ENCODE measurements at regions not wholly inside any gene's neighbourhood (a gene's known extent, or its start where the extent isn't known, plus 50 kb on each side); places are given as distances from the start of the nearest gene placed in this dataset.

DNA sequence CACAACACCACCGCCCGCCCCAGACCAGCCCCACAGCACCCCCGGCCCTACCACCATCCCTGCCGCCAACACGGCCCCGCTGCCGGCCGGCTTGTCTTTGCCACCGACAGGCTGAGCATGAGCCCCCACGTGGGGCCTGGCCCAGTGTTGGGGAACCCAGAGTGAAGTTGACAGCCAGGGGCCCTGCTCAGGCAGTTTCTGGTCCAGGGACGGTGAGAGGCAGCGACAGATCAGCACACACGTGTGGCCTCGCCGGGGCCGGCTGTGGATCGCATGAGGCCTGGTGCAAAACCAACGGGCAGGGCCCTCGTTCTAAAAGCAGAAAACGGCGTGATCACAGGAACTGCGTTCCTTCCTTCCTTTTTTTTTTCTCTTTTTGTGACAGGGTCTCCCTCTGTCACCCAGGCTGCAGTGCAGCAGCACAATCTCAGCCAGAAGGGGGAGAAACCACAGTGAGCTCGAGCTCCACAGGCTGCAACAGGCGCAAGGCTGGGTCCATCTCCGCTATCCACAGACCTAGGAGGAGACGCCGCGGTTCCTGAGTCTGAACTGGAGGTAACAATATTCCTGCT, 50.5 kb upstream of the FBRSL1 start:
- no peak for DNase-seq

DNA sequence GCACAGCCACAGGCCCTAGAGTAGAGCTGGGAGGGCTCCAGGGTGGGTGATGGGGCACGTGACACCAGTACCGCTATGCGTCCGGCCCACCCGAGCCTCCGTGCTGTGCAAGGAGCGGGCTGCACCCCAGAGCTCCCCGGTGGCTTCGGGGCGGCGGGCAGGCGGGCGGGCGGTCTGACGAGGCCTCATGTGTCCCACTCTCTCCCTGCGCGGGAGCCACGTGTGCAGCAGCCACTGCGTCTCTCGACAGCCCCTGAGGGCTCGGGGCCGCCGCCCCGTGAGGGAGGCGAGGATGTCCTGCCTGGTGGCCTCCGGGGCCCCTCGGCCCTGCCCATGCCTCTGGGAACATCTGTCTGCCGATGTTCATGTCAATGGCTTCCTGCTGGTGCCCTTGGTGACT, 51.2 kb upstream of the FBRSL1 start:
- no peak for DNase-seq

DNA sequence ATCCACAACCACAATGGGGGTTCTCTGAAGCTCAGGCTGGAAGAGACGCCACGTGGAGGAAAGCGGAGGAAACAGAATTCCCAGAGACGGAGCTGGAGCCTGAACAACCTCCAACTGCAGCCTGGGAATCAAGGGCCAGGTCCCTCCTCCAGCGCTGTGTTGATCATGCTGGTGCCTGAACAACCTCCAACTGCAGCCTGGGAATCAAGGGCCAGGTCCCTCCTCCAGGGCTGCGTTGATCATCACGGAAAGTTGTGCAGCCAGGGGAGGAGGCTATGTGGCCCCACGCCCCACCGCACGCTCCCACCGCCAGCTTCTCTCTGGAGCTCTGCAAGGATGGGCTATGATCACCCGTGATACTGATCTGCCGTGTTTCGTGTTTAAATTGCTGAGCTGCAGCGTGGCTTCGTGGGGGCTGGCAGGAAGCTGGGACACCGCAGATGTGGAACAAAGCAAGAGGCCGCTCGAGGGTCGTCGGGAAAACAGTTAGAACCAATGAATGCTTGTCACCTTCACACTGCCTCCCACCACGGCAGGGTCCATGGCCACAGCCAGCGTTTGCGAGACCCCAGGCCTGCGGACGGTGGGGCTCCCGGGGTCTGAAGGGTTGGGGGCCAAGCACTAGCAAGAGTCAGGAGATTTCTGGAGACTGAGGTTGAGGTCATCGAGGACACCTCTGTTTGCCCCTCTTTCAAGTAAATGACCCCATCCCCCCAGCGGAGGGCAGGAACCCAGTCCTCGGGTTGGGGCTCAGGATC, 51.8 kb upstream of the FBRSL1 start:
- no peak for DNase-seq

DNA sequence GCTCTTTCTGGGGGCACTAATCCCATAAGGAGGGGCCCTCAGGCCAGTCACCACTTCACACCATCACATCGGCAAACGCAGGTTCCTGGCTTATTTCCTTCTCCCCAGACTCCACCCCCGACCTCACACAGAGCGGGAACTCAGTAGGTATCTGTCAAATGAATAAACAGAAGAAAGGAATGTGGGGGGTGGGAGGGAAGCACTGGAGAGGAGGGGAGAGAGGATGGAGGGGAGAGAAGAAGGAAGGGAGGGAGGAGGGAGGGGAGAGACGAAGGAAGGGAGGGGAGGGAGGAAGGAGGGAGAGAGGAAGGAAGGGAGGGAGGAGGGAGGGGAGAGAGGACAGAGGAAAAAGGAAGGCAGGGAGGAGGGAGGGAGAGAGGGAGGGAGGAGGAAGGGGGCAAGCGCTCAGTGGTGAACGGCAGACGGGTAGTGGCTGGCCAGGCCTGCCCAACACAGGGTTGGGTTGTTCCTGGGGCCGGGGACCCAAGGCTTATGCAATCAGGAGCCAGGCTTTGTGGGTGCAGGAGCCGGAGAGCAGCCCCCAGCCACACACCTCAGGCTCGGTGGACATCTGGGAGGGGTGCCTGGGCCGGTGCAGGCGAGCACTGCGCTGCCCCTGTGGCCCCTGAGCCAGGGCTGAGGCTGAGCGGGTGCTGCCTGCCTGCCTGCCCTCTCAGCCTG, 52.6 kb upstream of the FBRSL1 start:
- peak; percentile 61 for DNase-seq

DNA sequence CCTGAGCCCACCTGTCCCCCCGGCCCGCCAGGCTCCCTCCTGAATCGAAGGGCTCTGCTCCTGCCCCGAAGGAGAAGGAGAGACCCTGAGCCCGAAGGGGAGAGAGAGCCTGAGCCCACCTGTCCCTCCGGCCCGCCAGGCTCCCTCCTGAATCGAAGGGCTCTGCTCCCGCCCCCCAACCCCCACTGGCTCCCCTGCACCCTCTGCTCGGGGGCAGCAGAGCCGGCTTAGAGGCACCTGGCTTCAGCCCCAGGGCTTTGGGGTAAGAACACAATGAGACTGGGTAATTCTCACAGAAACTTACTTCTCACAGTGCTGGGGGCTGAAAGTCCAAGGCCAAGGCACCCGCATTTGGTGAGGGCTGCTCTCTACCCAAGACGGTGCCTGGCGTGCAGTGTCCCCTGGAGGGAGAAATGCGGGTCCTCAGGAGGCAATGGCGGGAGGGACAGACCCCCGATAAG, 53.1 kb upstream of the FBRSL1 start:
- DNase-seq, result no peak

DNA sequence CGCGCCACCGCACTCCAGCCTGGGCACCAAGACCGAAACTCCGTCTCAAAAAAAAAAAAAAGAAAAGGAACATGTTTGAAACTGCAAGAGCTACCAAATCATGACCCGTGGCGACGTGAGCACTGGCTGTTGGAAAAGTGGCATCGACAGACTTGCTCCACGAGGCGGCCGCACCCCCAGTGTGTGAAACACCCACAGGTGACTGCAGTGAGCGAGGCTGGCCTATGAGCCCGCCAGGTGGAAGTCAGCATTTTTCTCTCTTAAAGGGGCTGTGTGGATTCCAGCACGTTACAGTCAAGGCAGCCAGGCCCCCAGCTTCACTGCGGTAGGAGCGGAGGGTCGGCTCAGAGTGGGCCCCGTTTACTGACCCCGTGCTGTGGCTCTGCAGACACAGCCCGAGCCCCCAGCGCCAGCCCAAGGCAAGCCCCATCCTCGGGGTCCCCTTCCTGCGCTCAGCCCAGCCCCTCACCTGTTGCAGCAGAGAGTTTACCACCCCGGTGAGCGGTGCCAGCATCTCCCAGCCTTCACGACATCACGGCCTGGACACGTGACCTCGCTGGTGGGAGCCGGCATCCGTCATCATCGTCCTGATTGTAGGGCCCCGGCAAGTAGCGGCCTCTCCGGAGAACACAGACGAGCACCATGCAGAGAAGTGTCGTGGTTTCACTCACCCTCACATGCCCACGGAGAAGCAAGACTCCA, 54.3 kb upstream of the FBRSL1 start:
- DNase-seq, result no peak

DNA sequence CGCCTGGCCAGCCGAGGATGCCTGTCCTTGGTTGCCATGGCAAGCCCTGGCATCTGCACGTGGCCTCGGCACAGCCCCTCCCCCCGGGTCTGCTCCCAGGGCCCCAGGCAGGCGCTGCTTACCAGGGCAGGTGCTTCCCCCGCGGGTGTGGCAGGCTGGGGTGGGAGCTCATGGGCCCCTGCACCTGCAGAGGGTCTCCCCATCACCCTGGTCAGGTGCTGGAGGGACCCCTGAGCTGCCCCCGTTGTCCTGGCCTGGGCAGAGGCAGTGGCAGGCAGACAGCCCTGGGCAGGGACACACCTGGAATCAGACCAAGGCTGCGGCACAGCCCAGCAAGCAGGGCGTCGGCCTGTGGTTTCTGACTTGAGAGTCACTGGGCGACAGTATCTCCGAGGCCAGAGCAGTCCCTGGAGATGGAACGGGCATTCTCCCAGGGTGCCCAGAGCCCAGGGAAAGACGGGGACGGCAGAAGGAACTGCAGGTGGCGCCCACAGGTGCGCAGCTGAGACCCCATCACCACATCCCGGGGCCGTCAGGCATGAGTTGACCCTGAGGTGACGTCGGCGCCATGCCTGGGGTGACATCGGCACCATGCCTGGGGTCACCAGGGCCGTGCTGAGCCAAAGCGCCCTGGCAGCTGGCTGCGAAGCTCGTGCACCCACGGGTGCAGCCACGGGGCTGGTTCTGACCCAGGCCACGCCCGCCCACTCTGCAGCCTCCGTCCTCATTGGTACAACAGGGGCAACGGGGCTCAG, 56.1 kb upstream of the FBRSL1 start:
- no peak for DNase-seq

DNA sequence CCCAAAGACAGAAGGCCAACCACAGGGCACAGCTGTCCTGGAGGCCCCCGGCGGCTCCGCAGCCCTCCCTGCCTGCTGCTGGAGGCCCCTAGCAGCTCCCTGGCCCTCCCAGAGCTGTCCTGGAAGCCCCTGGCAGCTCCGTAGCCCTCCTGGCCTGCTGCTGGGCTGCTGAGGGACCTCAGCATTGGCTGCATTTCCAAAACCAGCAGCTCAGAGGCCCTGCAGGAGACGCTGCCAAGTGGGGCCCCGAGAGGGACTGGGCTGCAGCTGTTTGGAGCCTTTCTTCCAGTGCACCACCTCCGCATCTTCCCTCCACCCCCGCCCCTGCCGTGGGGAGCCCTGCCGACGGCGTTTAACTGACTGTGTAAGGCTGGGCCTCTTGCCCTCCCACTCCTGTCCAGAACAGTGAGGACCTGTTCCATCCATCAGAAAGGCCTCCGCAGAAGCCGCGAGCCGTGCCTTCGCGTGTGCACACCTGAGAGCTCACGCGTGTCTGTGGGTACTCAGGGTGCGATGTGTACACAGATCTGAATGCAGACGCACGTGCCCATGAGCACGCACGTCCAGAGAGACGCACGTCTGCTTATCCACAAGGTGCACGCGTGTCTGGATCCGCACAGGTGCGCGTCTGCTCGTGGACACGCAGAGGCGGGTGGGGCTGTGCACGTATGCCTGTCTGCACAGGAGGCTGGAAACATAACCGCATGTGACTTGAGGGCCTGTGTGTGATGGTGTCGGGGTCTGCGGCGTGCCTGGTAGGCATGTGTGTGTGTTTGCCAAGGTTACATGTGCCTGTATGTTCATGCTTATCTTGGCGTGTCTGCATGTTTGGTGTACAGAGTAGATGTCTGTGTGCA, 57.0 kb upstream of the FBRSL1 start:
- peak; percentile 49 for DNase-seq

DNA sequence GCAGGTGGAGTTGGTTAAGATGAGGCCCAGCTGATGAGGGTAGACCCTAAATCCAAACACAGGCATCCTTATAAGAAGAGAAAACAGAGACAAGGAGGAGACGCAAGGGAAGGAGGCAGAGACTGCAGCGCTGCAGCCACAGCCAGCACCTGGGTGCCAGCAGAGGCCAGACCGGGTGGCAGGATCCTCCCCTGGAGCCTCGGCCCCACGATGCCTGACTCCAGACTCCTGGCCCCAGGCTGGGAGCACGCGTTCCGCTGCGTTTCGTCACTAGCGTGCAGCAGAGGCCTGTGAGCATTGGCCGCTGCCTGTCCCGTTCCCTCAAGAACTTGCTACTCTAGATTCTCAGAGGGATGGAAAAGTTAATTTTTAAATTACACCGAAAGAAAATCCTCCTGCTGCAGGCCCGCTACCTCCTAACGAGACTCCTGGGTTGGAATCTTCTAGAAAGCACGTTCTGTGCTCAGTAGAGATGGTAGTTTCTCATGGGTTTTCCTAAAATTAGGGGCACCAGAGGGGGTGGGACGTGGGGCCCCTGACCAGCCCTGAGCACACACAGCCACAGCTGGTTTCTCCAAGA, 57.7 kb upstream of the FBRSL1 start:
- no peak for DNase-seq

DNA sequence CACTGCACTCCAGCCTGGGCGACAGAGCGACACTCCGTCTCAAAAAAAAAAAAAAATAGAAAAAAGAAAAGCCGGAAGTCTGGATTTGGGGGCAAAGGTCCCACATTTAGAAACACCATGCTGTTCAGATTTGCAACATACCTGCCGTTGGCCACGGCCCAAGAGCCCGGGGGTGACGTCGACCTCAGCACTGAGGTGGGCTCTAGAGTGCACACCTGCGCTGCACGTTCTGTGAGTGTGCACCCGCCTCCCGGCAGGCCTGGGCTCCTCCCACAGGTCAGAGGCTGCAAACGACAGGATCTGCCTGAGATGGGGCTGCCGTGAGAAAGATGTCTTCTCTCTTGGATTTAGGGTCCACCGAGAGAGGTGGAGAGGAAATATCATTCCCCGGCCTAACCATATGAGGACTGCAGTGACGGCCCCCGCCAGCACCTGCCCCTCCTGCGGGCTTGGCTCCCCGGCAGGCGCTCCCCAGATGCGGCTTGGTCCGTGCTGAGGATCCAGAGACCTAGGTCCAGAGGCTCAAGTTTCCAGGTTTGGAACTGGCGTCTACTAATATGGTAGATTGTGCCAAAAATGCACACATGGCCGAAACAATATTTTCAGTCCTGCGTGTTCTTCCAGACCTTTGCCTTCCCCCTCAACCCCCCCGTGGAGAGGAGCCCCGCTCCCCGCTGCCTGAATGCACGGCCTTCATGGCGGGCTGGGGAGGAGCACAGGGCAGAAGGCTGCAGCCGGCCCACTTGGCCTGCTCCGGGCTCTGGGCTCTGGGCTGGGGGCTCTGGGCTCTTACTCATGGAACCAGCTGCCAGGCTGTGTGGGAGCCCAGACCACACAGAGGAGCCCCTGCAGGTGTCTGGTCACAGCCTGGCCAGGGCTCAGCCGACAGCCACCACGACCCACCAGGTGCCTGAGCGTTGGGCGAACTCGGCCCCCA, 58.8 kb upstream of the FBRSL1 start:
- DNase-seq, result no peak

DNA sequence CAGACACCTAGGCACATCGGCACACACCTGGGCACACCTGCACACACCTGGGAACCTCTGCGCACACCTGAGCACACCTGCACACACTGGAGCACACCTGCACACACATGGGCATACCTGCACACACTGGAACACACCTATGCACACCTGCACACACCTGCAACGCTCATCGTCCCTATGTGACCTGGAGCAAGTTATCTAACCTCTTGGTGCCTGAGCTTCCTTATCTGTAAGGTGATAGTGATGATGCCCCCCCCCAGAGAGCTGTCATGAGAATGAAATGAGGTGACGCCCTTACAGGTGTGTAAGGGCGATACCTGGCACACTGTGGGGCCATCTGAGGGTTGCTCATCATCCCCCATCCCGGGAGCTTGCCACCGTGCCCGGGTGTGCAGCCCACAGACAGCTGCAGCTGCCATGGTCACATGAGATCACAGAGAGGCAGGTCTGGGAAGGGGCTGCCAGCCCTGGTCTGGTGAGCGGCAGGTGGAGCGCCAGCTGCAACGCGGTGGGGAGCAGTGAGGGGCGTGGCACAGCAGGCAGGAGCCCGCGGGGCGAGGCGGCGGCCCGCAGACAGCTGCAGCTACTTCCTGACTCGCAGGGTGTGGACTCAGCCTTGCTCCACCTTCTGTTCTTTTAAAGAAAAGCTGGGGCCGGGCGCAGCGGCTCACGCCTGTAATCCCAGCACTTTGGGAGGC, 59.9 kb upstream of the FBRSL1 start:
- DNase-seq, result no peak

DNA sequence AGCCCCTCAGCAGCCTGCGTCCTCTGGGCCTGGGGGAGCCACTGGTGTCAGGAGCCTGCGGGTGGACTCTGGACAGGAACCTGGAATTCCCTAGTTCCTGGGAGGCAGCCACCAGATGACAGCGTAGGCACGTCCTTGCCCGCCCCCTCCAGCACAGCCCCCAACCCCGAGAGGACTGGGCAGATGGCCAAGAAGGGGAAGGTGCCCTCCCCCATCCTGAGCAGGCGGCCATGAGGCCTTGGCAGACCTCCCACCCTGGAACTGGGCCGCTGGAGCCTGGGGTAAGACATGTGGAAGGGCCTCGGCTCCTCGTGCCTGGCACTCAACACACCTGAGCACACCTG, 60.4 kb upstream of the FBRSL1 start:
- DNase-seq, result no peak

DNA sequence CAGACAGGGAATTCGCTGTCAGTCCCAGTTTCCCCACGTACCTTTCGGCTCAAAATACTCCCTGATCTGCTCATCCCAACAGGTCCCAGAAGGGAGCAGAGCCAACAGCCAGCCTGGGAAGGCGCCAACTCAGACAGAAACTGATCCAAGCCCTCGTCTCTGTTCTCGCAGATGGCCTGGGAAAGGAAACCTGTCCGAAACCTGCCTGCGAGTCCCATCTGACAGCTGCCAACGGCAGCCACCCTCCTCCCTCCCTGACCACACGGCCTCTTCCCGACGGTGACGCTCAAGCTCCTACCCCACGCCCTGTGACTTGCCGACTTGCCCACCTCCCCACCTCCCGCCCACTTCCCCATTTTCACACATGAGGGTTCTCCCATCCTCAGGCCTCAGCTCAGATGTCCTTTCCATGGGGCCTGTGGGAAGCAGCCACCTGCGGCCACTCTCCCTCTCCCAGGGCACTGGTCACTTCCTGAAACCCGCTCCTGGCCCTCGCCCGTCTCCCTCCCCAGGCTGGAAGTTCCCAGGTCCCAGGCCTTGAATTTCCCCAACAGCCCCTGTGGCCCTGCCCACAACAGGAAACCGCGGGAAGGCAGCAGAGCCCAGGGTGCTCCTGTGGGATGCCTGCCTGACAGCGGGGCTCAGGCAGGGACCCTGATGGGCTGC, 60.9 kb upstream of the FBRSL1 start:
- no peak for DNase-seq

DNA sequence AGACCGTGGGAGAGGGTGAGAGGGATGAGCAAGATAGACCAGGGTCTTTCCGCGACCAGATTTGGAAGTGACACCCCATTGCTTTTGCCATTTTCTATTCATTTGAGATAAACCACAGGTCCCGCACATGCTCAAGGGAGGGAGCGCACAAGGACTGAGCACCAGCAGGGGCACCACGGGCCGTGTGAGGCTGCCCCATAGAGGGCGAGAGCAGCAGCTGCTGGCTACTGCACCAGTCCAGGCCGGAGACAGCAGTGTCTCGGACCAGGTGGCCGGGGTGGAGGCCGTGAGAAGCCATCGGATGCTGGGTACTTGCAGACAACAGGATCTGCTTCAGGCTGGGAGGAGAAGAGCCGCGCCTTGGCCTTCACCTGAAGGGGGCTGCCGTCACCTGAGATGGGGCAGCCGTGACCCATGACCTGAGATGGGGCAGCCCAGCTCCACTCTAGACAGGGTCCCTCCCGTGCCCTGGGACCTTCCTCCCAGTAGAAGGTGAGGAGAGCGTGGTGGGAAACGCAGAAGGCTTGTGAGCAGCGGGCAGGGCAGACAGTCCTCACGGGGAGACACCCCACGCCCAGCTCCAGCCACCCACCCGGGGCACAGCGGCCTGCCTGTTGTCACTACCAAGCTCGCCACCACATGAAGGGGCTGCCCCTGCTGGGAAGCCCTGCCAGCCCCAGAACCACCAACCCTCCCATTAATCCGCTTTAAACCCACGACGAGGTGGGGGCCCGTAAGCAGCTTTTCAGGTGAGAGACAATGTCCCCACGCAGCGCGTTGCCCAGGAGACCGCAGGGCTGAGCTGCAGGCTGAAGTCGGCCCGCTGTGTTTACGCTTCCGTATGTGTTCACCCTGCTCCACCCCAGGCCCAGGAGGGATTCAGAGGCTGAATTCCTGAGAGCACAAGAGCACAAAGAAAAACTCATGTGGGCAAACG, 61.7 kb upstream of the FBRSL1 start:
- peak; percentile 59 for DNase-seq

DNA sequence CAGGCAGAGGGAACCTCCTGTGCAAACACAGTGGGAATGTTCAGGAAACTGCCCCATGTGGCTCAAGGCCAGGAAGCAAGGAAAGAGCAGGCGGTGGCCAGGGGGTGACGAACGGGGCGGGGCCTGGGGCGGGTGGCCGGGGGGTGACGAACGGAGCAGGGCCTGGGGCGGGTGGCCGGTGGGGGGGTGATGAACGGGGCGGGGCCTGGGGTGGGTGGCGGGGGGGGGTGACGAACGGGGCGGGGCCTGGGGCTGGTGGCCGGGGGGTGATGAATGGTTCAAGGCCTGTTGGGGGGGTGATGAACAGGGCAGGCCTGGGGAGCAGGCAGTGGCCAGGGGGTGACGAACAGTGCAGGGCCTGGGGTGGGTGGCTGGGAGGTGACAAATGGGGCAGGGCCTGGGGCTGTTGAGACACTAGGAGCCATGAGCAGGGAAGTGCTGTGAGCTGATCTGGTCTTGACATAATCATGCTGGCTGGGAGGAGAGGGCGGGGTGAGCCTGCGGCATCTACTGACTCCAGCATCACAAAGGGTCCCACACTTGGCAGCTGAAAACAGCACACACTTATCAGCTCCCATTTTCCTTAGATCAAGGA, 62.7 kb upstream of the FBRSL1 start:
- DNase-seq, result no peak

DNA sequence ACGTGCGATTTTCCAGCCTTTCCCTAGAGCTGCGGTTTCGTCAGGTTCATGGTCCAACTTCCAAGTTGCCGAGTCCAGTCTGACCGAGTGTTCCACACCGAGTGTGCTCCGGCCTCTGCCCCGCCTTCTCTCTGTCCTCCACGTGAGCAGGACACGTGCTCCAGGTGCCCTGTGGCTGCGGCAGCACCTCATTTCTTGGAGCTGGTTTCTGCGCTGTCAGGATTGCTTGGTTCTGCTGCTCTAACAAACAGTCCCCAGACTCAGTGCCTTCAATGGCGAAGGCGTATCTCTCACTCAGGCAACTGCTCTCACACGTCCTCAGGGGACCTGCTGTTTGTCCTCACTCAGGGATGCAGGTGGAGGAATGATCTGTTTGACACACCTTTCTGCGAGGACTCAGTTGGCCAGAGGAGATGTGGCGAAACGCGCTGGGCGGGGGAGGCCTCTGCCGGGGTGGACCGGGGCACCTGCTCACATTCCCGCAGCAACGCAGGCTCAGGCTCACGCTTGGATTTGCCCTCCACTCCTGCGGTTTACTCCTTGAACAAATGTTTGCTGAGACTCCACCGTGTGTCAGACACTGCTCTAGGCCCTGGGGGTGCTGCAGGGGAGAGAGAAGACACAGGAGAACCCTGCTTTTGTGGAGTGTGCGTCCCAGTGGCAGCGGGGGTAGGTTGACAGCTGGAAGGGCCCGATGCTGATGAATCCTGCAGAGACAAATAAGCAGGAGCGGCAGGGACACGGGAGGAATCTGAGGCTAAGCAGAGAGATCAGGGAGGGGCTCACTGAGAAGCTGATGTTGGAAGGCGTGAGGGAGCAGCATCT, 63.4 kb upstream of the FBRSL1 start:
- DNase-seq, result no peak

Measured in renal pelvis (tissue), 1 donor.